ENCODE measurements at regions not wholly inside any gene's neighbourhood (a gene's known extent, or its start where the extent isn't known, plus 50 kb on each side); places are given as distances from the start of the nearest gene placed in this dataset.

DNA sequence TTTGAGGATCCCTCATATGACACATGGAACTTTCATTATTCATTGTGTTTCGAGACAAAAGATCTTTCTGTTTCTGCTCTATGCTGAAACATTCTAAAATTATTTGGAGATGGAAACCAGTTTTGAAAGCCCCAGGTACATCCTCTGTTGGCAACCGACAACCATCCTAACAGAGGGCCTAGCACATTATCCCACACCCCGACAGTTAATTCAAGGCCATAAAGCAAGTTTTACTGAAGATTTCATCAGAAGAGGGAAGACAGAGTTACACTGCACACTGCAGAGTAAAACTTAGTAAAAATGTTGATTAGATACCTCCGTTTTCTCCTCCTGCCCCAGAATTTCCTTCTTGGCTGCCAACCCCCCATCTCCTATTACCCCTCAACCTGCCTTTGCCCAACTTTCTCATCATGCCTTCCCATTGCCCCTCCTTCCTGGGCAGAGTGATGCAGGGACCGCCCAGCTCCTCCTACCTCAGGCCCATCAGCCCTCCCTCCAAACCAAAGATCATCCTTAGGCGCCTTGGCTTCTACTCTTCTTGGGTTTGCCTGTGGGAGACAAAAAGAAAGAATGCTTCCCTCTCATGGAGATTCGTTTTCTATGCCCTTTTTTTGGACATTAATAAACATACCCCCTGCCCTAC, 52.9 kb upstream of the CITED4 start:
- no peak for DNase-seq (ENCODE audit: low spot score)

DNA sequence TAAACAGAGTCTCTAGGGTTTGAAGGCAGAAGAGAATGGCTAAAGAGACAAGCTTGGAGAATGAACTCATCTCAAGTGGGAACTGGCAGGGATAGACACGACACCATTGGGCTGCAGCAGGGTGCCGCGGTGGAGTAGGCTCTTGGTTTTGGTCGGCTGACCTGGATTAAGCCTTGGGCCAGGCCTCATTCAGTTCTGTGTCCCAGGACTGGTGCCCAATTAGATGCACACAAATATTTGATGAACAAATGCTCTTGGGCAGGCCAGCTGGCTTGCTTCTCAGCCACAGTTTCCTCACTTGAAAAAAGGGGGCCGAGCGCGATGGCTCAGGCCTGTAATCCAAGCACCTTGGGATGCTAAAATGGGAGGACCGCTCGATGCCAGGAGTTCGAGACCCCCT, 53.4 kb upstream of the CITED4 start:
- DNase-seq (ENCODE audit: low spot score) = no peak

DNA sequence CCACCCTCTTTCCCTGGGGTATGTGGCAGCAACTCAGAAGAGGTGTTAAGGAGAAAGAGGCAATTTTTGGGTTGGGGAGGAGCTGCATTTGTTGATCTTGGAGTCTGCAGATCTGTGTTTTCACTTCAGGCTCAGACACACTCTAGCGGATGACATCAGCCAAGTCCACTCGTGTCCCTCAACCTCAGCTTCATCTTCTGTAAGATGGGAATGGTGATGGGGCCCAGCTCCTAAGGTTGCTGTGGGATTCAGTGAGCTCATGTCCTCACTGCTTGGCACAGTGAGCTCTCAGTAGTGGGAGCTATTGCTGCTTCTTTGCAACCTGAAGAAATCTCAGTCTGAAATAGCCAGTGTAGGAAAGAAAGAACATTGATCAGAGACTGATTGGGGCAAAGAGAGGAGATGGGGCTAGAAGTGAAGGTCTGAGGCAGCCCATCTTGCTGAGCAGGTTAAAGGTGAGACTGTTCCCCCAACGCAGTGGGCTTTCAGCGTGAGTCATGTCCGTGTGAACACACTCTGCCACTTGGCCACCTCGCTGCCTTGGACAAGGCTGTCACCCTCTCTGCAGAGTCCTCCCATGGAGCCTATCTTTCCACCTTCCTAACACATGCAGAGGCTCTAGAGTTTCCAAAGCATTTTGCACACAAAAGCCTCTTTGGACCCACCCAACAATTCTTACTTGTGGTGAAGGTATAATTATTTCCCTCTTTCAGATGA, 56.0 kb upstream of the CITED4 start:
- no peak for DNase-seq (ENCODE audit: low spot score)

DNA sequence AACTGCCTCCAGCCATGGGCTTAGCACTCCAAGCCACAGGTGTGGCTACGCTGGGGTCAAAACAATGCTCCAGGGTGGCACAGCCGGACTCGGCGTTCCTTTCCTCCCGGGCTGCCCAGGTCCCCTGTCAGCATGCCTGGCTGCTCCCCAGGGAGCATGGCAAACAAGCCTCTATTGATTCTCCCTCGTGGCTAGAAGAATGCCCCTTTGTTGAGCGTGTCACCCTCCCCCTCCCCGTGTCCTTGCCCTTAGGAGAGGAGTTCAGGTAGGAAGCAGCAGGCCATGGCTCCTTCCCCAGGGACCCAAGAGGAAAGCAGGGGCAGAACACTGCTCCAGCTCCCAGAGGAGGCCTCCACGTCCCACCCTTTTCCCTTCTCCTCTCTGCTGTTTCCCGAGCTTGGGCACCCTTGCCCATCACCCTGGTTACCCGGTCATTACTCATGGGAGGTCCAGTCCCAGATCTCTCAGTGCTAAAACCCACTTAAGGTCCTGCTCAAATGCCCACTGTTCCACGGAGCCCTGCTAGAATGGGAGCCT, 57.4 kb upstream of the CITED4 start:
- DNase-seq (ENCODE audit: low spot score) = no peak

DNA sequence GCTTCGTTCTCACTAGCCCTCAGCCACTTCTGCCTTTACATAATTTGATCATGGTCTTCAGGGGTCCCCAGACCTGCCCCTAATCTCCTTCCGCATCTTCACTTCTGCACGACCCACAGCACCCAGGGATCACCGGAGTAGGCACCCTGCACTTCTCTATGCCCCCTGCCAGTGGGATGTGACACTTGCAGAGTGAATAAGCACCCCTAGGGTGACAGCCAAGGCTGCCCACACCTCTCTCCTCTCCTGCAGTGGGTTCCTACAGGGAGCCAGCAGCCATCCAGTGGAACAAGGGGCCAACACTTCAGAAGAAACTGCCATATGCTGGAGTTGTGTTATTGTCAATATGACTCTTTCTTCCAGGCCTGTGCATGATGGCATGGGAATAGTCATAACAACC, 58.0 kb upstream of the CTPS1 start:
- DNase-seq (ENCODE audit: low spot score) = no peak

DNA sequence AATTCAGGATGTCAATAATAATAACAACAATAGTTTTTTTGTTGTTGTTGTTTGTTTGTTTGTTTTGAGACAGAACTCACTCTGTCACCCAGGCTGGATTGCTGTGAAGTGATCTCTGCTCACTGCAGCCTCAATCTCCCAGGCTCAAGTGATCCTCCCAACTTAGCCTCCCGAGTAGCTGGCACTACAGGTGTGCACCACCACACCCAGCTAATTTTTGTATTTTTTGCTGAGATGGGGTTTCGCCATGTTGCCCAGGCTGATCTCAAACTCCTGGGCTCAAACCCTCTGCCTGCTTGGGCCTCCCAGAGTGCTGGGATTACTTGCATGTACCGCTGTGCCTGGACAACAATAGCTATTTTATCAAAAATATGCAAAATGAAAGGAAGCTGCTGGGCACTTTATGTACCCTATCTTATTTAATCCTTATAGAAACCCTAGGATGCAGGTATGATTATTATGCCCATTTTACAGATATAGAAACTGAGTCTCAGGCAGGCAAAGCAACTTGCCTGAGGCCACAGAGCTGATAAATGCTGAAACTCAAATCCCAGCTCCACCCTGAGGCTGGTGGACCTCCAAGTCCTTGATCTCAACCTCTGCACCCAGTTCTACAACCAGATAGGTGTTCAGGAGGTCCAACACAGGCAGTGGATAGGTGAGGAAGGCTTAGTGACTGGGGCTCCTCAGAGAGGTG, 57.4 kb upstream of the CTPS1 start:
- no peak for DNase-seq (ENCODE audit: low spot score)

DNA sequence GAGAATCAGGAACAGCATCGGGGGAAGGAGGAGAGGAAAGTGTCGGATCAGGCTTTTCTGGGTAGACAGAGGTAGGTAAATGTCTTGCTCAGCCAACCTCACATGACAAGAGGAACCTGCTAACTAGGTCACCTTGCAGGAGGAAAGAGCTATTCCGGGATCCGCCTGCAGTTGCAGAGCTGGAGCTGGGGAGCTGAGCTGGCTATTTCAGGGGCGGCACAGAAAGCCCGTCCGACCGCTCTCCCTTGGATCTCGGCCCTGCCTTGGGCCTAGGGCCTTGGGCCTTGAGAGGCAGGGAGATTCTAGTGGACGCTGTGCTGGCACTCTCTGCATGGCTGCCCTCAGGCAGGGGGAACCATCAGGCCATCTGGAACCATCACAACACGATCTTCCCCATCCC, 56.5 kb upstream of the CTPS1 start:
- DNase-seq (ENCODE audit: low spot score) = no peak

DNA sequence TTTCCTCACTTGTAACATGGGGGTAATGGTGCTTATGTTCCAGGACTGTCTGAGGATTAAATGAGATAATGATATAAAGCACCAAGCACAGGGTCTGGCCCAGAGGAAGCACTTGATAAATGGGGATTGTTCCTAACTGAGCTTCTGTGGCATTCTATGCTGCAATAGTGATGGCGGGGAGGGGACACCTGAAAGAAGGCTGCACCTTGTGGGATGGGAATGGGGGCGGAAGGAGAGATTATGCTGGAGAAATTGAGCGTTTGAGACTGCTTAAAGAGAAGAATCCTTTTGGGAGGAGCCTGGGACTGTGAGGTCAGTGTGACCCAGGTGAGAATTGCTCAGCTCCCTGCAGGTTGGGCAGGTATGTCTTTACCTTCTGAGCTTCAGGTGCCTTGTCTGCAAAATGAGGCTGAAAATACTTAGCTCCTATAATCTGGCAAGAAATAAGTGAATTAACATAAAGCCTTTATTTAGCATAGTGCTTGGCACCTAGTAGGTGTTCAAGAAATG, 55.9 kb upstream of the CTPS1 start:
- DNase-seq (ENCODE audit: low spot score) = no peak

DNA sequence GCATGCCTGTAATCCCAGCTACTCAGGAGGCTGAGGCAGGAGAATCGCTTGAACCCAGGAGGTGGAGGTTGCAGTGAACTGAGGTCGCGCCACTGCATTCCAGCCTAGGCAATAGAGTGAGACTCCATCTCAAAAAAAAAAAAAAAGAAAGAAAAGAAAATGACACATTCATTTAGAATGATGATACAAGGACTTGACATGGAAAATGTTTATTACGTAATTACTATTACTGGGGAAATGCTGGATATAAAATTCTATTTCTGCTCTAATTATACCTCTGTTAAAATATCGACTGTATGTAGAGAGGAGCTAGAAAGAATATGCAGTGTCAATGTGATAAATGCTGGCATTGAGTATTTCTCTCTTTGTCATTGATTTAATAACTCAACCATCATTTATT, 54.7 kb upstream of the CTPS1 start:
- DNase-seq (ENCODE audit: low spot score) = no peak

DNA sequence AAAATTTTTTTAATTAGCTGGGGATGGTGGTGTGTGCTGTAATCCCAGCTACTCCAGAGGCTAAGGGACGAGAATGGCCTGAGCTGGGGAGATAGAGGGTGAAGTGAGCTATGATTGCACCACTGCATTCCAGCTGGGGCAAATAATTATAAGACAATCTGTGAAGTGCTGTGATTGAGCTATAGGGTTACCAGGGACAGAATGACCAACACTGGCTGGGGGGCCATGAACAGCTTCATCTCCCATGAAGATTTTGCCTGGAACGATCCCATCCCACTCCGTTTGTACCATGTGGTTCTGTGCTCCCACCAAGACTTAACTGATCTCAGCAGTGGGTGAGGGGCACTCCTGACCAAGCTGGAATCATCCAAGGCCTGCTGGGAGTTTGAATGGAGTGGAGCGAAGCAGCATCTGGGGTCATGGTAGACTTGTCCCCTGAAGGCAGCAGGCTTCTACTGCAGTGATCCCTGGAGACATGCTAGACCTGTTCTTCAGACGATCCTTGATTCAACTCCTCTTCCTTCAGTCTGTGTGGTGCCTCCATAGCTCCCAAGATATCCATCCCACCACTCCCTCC, 53.6 kb upstream of the CTPS1 start:
- no peak for DNase-seq (ENCODE audit: low spot score)

DNA sequence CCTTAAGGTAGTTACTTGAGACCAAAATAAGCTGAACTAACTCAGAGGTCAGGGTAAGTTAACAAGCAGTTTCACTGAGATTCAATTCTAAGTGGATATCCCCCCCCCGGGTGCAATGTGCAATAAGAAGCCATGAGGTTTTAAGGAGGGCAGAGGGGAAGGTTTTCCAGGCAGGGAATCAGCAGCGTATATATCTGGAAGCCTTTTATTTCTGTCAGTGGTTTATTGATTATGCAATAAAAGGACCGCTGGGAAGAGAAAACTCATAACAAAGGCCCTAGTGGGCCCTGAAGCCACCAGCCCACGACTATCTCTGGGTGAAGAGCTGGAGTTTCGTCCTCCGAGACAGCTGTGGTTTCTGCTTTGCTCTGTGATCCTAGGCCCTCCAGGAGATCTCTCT, 53.1 kb upstream of the CTPS1 start:
- no peak for DNase-seq (ENCODE audit: low spot score)

DNA sequence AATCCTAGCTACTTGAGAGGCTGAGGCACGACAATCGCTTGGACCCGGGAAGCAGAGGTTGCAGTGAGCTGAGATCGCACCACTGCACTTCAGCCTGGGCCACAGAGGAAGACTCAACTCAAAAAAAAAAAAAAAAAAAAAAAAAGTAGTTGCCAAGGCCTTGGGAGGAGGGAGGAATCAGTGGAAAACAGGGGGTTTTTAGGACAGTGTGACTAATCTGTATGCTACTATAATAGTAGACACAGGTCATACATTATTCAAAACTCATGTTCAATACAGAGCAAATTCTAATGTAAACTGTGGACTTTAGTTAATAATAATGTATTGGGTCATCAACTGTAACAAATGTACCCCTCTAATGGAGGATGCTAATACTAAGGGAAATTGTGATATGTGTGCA, 51.7 kb upstream of the CTPS1 start:
- DNase-seq (ENCODE audit: low spot score) = no peak

DNA sequence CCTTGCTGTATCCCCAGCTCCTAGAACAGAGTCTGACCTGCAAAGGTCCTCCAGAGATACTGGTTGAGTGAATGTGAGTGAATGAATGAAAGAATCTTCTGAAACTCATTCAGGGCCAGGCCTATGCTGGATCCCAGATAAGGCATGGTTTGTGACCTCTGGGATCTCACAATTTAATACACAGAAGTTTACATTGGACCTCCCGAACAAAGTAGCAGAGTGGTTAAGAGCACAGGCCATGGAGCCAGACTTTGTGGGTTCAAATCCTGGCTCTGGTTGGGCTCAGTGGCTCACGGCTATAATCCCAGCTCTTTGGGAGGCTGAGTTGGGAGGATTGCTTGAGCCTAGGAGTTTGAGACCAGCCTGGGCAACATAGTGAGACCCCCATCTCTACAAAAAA, 50.8 kb upstream of the CTPS1 start:
- no peak for DNase-seq (ENCODE audit: low spot score)

DNA sequence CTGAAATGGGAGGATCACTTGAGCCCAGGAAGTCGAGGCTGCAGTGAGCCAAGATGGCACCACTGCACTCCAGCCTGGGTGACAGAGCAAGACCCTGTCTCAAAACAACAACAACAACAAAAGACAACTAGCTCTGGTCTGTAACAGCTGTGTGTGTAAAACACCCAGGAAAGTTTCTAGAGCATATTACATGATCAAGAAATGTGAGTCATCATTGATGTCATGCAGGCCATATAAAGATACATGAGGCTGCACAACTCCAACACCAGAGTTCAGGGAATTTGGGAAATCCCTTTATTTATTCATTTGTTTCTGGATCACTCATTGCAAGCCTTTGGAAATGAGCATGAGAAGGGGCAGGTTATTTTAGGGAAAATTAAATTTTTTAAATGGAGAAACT, 50.3 kb upstream of the CTPS1 start:
- DNase-seq (ENCODE audit: low spot score) = peak; percentile 18
